ENCODE measurements at regions not wholly inside any gene's neighbourhood (a gene's known extent, or its start where the extent isn't known, plus 50 kb on each side); places are given as distances from the start of the nearest gene placed in this dataset.

DNA sequence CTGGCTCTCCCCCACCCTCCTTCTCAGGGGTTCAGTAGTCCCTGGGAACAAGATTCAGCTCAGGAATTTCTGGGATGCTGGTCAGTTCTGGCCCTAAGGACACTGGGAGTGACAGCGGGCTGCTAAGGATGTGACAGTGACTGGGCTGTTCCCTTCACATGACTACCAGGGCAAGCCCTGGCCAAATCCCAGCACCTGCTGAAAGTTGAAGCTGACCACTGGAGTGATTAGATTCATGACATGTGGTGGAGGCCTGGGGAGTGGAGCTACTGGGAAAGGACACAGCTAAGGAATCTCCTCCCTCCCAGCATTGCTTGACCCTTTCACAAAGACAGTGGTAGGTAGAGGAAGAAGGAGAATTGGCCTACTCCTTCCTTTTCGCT is 204.9 kb downstream of the DAD1 start:
- TF ChIP-seq, protein P1, sequence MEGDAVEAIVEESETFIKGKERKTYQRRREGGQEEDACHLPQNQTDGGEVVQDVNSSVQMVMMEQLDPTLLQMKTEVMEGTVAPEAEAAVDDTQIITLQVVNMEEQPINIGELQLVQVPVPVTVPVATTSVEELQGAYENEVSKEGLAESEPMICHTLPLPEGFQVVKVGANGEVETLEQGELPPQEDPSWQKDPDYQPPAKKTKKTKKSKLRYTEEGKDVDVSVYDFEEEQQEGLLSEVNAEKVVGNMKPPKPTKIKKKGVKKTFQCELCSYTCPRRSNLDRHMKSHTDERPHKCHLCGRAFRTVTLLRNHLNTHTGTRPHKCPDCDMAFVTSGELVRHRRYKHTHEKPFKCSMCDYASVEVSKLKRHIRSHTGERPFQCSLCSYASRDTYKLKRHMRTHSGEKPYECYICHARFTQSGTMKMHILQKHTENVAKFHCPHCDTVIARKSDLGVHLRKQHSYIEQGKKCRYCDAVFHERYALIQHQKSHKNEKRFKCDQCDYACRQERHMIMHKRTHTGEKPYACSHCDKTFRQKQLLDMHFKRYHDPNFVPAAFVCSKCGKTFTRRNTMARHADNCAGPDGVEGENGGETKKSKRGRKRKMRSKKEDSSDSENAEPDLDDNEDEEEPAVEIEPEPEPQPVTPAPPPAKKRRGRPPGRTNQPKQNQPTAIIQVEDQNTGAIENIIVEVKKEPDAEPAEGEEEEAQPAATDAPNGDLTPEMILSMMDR (IDR thresholded peaks at IDR 0.05), result no peak
- no peak for TF ChIP-seq POLR2A (IDR thresholded peaks at IDR 0.05)
